ENCODE measurements at regions not wholly inside any gene's neighbourhood (a gene's known extent, or its start where the extent isn't known, plus 50 kb on each side); places are given as distances from the start of the nearest gene placed in this dataset.
"Not testable (repeated sequence)": the region's sequence is repeated elsewhere in the genome, so short reads cannot be mapped to it uniquely, and the experiment has no call there.

DNA sequence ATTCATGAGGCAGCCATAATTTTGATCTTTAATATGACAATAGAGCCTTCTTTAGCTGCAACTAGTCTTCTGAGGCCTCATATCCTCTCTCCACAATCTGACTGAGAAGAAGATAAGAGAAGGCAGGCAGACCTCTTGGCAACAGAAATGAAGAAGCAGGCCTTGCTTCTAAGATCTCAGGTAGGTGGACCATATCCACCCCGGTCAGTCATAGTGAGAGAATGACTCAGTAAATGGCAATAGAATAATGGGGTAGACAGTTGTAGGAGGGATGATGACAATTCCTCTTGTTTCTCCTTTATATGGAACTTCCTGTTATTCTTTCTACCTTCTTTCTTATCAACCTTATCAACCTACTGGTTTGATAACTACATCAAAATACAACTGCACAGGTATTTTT is 246.7 kb upstream of the G2E3 start:
- DNase-seq (ENCODE audit: low read depth) = no peak

DNA sequence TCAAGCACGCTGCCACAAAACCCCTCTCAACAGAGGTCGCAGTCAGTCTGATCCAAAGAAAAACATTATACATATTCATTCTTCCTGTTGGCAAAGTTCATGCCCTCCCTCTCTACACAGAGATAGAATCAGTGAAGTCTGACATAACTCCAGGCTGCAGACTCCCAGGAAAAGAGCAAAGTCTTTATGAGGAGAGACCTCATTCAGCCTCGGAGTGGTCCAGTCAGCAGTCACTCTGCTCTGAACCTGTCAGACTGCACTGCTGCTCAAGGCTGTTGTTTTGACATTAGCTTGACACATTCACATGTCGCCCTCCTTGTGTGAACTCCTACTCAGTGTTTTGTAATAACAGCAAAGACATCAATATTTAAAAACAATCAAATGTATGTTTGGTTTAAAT is 241.2 kb upstream of the G2E3 start:
- DNase-seq (ENCODE audit: low read depth) = no peak

DNA sequence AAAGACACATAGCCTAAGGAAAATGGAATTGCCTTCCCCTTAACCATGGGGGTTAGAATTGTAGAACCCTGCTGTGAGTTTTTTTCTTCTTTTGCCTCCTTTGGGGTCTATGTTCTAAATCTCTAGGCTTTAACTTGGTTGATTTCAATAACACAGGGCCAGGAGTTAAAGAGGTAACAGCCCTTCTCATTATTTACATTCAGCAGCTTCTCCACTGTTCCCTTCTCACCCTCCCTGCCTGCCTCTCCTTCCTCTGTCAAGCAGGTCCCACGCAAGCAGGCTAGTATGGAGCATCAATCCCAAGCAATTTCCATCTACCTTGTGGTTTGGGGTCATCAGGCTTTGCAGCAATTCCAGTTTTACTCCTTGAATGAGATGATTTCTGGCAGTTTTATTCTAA is 236.1 kb upstream of the G2E3 start:
- DNase-seq (ENCODE audit: low read depth) = no peak

DNA sequence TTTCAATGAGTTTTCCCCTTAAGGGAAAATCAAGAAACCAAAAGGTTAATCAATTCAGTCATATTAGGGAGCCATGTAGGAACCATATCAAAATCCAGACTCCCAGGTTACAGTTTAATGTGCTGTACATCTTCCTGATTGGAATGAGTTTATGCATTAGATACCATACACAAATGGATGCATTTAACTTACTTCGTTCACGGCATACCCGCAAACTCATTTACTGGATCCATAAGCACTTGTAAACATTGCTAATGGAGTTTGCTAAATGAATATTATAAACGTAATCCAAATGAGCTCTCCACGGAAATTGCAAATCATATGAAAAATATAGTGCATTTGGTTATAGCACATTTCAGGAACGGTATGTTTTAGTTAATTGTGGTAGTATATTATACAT is 228.9 kb upstream of the G2E3 start:
- no peak for DNase-seq (ENCODE audit: low read depth)

DNA sequence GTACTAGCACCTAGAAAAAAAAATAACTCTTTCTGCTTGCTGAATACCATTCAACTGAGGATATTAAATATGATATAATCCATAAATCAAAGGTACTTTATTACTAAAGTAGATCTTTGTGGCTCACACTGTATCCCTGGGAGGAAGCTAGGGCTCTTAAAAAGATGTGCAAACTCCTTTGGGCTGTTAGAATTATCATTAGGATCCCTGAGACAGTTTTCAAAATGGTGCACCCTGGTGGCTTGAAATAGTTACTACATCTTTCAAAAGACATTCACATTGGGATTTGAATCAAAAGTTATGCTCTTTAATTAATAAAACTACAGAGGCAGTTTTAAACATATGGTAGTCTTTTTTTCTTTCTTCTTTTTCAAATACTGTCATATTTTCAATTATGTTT is 228.5 kb upstream of the G2E3 start:
- DNase-seq (ENCODE audit: low read depth) = no peak

DNA sequence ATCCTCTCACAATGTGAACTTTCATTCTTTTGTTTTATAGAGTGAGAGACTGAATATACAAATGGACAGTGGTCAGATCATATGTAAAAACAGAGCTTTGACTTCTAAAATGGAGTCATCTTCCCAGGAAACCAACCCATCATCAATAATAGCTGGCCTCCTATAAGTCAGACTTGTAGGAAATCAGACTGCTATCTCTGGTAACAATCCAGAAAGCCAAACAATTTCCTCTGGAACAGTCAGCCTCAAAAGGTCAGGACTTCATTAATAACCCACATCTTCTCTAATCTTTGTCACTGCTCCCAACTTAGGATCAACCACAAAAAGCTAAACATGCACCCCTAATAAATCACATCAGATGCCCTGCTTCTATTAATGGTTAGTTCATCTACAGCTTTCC is 227.9 kb upstream of the G2E3 start:
- DNase-seq (ENCODE audit: low read depth) = no peak

DNA sequence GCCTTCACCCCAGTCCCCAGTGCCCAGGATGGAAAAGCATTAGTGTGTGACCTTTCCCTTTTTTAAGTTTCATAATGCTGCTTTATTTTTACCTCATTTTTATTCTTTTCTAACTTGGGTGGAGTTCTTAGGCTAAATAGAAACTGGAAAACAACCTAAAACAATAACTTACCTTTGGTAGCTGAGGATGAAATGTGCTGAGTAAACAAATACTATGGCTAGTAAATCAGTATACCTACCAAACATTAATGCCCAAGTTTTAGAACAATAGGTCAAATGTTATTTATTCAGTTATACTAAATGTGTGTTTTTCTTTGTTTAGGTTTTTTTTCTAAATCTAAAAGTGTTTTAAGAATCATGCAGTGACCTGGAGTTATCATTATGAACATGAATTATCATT is 226.6 kb upstream of the G2E3 start:
- DNase-seq (ENCODE audit: low read depth) = no peak

DNA sequence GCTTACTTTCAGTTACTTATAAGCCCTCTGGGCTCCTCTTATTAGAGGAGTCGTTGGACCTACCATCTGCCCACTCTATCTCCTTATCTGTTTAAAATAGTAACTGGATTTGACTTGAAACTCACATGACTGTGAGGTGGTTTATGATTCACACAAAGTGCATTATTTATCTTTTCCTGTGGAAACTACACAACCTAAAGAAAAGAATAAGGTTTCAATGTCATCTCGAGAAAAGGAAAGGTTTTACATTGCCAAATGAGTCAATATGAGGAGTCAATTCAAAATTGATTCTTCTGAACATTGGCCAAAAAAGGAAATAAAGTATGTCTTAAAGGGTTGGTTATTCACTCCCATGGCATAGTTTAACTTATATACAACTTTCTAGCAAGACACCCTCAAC is 225.0 kb upstream of the G2E3 start:
- DNase-seq (ENCODE audit: low read depth) = no peak

DNA sequence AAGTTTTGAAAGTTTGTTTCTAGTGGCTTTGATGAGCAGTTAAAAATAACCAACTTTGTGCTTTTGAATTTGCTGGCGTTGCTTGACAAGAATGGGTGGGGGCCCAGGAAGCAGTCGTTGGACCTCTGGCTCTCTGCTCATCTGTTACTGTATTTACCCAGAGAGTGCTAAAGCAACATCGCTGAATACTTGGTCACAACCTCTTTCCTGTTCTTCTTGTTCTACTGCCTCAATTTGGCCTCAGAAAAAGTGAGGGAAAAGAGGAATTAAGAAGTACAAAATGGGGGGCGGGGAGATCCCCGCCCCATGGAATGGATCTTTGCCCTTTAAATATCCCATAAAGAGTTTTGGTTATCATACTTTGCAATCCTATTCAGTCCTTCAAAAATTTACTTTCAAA is 221.5 kb upstream of the G2E3 start:
- DNase-seq (ENCODE audit: low read depth) = no peak

DNA sequence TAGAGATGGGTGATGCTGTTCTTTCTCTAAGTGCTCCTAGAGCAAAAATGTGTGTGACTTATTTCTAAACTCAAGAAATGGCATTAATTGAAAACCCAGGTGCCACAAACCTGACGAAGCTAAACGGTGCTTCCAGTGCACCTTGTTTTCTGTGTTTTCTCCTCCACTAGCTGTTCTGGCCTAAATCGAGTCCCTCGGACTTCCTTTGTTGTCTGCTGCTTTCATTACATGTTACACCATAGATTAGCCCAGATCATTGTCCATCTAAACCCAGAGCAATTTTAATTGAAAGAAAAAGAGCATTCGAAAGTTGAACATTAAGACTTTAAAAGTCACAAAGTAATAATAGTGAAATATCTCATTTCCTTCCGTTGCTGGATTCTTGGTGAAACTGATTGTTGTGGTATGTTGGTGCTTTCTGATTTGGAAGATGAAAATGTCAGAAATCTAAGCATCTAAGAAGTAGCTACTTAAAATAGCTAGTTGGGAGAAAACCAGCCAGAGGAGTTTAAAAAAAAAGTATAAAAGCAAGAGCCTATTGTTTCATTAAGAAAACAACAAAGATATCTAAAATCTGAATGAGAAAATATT is 219.6 kb upstream of the G2E3 start:
- no peak for DNase-seq (ENCODE audit: low read depth)

DNA sequence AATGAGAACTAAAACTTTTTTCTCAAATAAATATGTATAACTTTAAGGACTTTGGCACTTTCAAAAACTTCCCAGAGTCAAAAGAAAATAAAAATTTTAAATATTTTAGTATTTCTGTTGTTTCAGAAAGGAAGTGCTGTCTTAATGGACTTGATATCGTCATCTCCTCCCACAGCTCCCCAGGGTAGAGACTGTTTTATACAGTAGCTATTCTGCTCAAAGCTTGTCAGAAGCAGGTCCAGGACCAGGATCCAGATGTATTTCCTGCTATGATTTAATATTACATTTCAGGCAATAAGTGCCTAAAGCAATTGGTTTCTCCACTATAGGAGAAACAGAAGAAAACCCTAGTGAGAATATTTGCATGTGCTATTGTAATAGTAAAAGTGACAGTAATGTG is 218.5 kb upstream of the G2E3 start:
- no peak for DNase-seq (ENCODE audit: low read depth)

DNA sequence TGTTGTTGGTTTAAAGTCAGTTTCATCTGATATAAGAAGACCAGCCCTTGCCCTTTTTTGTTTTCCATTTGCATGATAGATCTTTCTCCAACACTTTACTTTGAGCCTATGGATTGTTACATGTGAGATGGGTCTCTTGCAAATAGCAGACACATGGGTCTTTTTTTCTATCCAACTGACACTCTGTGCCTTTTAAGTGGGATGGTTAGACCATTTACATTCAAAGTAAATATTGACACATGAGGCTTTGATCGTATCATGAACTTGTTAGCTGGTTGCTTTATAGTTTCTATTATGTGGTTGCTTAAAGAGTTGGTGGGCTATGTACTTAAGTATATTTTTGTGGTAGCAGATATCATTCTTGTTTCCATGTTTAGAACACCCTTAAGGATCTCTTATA is 213.4 kb upstream of the G2E3 start:
- DNase-seq (ENCODE audit: low read depth) = no peak

DNA sequence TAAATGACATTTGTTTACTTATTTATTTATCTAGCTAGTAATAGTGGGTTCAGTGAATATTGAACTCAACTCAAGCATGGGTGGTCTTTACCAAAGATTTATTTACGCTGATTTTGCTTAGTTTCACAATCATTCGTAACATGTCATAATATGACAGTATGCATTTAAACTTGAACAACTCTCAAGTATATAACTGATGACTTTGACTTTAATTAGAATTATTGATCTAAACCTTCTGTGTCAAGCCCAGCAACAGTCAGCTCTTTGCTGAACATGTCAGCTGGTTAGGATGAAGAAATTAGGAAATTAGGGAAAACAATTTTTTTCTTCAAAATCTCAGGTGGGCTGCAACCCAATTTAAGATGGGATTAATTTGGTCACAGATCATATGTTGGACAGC is 210.5 kb upstream of the G2E3 start:
- no peak for DNase-seq (ENCODE audit: low read depth)

DNA sequence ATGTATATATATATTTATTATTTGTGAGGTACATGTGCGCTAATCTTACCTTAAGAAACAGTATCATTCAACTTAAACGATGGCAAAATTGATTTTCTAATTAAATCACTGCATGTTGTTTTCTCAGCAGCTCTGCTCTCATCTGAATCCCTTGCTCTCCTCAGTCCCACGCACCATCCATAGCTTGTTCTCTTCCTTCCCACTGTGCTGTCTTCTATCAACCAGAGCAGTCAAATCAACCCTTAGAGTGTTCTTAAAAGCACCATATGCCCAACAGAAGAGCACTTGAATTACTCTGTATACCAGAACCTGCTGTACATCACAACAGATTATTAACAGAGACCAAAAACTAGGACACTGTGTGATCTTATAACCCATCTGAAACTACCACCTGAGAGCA is 209.4 kb upstream of the G2E3 start:
- no peak for DNase-seq (ENCODE audit: low read depth)

DNA sequence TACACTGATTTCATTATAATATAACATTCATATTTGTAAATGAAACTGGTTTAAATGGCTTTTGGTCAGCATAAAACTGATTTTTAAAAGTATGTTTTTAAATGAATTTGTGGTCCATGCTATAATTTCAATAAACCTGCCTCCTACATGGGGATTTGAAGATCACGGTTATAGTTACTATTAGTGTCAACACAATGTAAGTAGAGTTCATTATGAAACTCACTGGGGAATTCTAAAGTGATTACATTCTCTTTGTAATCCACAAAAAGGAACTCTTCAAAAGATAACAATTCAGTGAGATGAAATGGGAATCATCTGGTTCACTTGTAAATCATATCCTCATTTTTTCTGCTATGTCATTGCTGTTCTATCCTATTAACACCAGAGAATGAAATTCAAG is 204.5 kb upstream of the G2E3 start:
- no peak for DNase-seq (ENCODE audit: low read depth)

DNA sequence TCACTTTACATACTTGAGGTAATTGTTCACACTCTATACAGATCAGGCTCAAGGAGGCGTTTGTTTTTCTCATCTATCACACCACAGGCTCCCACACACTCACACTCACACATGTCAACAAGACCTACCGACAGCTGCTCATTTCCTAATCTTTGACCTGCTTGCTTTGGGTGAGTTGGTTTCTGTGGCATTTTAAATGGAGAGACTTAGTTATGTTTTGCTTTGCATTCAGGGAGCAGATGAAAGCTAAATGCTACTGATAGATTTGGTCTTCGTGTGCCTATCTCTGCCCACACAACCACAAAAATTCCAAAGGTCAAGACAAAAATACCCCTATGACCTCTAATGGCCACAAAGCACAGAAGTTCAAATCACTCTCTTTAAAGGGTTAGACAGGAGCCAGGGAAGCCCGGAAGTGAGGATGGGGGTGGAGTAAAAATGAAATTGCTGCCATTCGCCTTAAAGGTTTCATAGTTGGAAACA is 203.5 kb upstream of the G2E3 start:
- DNase-seq (ENCODE audit: low read depth) = no peak

DNA sequence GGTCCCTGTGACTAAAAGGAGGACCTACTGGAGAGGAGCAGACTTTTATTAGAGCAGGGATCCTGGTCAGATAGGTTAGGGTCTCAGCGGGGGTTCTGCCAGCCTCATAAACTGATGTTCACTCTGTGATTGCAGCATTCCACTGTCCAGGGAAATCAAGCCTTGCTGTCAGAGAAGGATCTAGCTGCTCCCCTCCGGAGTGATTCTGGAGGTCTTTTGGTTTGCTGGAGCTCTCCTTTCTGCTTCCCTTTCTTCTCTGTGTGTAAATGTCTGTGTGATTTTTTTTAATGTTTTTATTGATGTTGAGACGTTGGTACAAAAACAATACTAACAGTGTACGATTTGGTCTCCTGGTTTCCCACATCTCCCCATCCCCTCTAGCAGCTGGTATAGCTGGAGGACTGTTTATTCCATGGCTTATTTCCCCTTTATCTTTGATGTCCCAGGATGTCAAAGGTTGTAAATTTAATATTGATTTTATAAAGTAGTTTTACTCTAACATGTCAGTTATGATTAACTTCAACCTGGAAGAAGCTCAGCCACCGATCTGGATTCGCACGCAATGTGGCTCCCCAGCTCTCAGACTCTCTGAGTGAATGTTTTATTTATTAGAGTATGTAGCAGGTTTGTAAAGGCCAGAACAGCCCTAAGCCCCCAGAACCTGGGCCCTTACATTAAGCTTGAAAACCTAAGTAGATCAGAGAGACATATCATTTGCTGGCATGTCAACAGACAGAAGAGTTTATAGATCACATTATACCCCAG is 202.3 kb upstream of the G2E3 start:
- no peak for DNase-seq (ENCODE audit: low read depth)

DNA sequence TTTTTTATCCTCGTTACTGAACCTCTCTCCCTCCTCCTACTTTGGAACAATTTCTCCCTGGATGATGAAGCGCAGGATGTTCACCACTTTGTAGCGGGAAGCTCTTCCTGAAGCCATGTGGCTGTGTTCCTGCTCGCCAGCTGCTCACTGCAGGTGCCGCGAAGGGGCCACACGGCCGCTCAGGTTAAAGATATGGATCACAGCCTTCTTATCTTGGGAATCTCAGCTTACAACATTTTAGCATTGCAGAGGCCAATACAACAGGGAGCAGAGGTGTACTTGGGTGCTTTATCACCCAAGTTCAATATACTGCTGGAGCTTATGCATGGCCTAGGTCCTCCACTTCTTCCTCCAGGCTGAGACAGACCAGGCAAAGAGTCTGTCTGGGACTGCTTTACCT is 201.2 kb upstream of the G2E3 start:
- no peak for DNase-seq (ENCODE audit: low read depth)

DNA sequence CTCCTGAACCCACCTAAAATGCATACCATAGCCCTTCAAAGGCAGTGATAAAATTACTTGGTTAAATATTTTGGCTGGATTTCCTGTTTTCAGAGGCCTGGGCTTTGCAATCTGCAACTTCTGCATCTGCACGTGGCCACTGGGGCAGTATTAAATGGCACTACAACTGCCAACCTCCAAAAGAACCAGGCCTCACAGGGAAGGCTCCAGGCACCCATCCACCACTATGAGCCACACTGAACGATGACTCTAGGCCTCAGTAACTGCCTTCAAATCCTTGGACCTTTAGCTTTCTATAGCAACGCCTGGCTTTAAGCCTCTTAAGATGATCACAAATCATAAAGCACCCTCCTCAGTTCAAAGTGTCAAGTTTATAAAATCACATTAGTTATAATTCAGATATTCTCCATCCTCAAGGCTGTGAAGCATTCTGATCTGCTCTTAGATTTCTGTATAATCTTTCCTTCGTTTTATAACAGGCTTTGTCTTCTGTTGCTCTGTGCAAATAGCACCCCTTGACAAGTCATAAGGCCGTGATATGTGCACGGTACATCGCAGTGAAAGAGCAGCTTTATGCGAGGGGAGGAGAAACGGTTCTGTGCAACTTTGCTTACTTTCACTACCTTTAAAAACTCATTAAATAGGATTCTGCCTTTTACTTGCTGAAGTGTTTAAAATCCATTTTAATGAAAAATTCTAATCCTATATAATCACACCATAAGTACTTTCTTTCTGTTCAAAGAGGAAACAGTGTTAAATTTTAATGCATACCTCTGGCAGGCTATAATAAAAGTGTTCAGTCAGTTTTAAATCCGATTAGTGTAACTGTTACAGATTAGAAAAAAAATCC is 196.4 kb upstream of the G2E3 start:
- no peak for DNase-seq (ENCODE audit: low read depth)

DNA sequence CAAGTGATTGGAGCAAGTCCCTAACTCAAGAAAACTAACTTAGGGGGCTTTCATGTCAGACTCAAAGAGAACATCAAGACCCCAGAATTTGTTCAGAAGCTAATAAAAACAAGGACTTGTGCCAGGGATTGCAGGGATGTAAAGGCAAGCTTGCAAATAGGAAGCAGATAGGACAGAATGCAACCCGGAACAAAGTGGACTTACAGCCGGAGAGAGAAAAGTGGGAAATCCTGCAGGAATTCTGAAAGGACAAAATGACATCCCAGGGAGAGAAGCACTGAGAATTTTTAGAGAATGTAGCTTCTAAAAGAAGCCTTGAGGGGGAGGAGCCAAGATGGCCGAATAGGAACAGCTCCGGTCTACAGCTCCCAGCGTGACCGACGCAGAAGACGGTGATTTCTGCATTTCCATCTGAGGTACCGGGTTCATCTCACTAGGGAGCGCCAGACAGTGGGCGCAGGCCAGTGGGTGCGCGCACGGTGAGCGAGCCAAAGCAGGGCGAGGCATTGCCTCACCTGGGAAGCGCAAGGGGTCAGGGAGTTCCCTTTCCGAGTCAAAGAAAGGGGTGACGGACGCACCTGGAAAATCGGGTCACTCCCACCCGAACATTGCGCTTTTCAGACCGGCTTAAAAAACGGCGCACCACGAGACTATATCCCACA is 195.6 kb upstream of the G2E3 start:
- DNase-seq (ENCODE audit: low read depth) = not testable (repeated sequence)

DNA sequence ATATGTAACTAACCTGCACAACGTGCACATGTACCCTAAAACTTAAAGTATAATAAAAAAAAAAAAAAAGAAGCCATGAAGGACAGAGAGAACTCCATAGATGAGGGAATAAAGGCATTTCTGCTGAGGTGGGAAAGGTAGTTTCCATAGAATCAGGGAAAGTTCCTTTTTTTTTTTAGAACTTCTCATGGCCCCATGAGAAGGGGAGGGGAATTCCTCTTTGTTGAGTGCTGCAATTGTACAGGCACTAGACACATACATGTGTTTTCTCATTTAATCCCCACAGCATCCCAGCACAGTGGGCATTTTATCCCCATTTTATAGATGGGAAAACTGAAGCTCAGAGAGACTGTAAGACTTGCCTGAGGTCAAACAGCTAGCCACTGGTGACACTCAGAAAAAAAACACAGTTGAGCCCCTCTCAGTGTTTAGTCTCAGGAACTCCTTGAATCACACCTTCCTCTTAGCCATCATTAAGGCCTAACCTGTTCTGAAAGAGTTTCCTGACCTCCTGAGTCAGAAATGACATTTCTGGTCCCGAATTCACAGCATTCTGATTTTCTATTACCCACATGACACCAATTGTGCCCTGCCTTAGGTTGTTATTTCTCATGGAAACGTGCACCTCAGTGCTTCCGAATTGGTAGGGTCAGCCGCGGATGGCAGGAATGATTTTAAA is 189.3 kb upstream of the G2E3 start:
- no peak for DNase-seq (ENCODE audit: low read depth)

DNA sequence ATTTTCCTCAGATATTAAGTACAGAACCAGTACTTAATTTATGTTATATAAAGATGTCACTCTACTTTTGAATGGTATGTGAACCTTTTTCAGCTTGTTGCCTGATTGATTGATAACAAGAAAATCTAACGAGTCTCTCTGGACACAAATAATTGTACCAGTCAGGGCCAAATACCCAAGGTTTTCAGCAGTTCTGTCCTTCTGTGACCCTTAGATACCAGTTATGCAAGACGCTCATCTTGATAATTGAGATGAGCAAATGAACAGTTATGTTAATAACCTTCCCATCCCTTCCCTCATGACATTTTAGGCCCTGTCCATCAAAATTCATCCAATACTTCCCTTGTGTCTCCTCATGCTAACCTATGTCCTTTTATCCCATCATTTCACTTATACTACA is 185.9 kb upstream of the G2E3 start:
- no peak for DNase-seq (ENCODE audit: low read depth)
